ENCODE measurements at regions not wholly inside any gene's neighbourhood (a gene's known extent, or its start where the extent isn't known, plus 50 kb on each side); places are given as distances from the start of the nearest gene placed in this dataset.

- no peak for TF ChIP-seq CTCF (IDR thresholded peaks at IDR 0.05)
- Histone ChIP-seq H3K27me3 (no peaks in the 10 kb centered on the region), H3K36me3 (no peaks in the 10 kb centered on the region), H3K4me1 (no peaks in the 10 kb centered on the region), H3K9me3 (no peaks in the 10 kb centered on the region), H3K27ac (no peak overlapping the region), H3K4me3 (no peak overlapping the region)
- DNase-seq (ENCODE audit: low spot score): no peak
Measured at GRCh38 chr9:78552802-78553201, 255.9 kb downstream of the PSAT1 start.

GRCh38 chr9:78557540-78557939, 260.6 kb downstream of the PSAT1 start:
- no peak overlapping the region for H3K4me3 ChIP-seq
- H3K4me1 ChIP-seq: no peaks in the 10 kb centered on the region
- H3K27me3 ChIP-seq: no peaks in the 10 kb centered on the region
- TF ChIP-seq CTCF (IDR thresholded peaks at IDR 0.05): no peak
- H3K9me3 ChIP-seq: no peaks in the 10 kb centered on the region
- no peak for DNase-seq (ENCODE audit: low spot score)
- H3K27ac ChIP-seq: no peak overlapping the region
- H3K36me3 ChIP-seq: no peaks in the 10 kb centered on the region

- Histone ChIP-seq H3K36me3 (no peaks in the 10 kb centered on the region), H3K27me3 (no peaks in the 10 kb centered on the region), H3K9me3 (no peaks in the 10 kb centered on the region), H3K4me3 (no peak overlapping the region), H3K4me1 (no peaks in the 10 kb centered on the region), H3K27ac (no peak overlapping the region)
- DNase-seq (ENCODE audit: low spot score): no peak
- no peak for TF ChIP-seq CTCF (IDR thresholded peaks at IDR 0.05)
Measured at GRCh38 chr9:78559449-78559885, 262.5 kb downstream of the PSAT1 start.

- Histone ChIP-seq H3K9me3 (no peaks in the 10 kb centered on the region), H3K4me3 (no peak overlapping the region), H3K27ac (no peak overlapping the region), H3K4me1 (no peaks in the 10 kb centered on the region), H3K36me3 (no peaks in the 10 kb centered on the region), H3K27me3 (no peaks in the 10 kb centered on the region)
- DNase-seq (ENCODE audit: low spot score): no peak
- TF ChIP-seq CTCF (IDR thresholded peaks at IDR 0.05): no peak
Measured at GRCh38 chr9:78562021-78562420, 265.1 kb downstream of the PSAT1 start.

GRCh38 chr9:78563269-78563668, 266.3 kb downstream of the PSAT1 start:
- no peaks in the 10 kb centered on the region for H3K9me3 ChIP-seq

More at GRCh38 chr9:78563269-78563668, 266.3 kb downstream of the PSAT1 start:
- no peak for TF ChIP-seq CTCF (IDR thresholded peaks at IDR 0.05)
- H3K36me3 ChIP-seq: no peaks in the 10 kb centered on the region
- no peak for DNase-seq (ENCODE audit: low spot score)
- H3K4me3 ChIP-seq: no peak overlapping the region
- no peaks in the 10 kb centered on the region for H3K4me1 ChIP-seq
- no peak overlapping the region for H3K27ac ChIP-seq
- H3K27me3 ChIP-seq: no peaks in the 10 kb centered on the region
